ENCODE measurements at regions not wholly inside any gene's neighbourhood (a gene's known extent, or its start where the extent isn't known, plus 50 kb on each side); places are given as distances from the start of the nearest gene placed in this dataset.

DNA sequence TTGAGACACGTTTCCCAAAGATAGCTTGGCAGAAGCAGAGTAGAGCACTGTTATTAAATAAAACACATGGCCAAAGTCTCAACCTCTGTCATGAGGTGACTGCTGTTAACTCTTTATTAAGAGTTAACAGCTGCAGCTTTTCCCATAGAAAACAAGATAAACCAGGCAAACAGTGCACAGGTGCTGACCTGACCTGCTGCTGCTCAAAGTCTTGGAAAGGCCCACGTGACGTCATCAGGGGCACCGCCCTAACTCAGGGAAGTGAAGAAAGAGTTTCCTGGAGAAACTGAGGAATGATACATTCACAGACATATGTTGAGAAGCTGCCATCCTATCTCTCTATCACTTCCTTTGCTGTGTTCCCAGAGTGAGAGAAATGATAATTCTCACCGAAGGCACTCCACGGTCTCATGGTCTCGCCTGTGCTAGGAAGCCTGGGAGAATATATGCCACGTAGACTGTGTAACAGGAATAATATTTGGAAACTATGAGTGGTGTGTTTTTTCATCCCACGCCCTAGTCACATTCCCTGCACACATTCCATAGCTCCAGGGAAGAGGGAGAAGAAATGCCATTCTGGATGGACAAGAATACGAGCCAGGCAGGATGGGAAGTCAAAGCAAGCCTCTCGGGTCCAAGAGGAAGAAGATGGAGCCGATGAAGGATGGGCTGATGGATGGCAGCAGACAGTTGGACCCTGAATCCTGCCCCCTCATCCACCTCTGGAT is 146.2 kb upstream of the NFE2L3 start:
- TF ChIP-seq POLR2A (IDR thresholded peaks at IDR 0.05) (no peak), CTCF (IDR thresholded peaks at IDR 0.05) (no peak)
